ENCODE measurements at regions not wholly inside any gene's neighbourhood (a gene's known extent, or its start where the extent isn't known, plus 50 kb on each side); places are given as distances from the start of the nearest gene placed in this dataset.

DNA sequence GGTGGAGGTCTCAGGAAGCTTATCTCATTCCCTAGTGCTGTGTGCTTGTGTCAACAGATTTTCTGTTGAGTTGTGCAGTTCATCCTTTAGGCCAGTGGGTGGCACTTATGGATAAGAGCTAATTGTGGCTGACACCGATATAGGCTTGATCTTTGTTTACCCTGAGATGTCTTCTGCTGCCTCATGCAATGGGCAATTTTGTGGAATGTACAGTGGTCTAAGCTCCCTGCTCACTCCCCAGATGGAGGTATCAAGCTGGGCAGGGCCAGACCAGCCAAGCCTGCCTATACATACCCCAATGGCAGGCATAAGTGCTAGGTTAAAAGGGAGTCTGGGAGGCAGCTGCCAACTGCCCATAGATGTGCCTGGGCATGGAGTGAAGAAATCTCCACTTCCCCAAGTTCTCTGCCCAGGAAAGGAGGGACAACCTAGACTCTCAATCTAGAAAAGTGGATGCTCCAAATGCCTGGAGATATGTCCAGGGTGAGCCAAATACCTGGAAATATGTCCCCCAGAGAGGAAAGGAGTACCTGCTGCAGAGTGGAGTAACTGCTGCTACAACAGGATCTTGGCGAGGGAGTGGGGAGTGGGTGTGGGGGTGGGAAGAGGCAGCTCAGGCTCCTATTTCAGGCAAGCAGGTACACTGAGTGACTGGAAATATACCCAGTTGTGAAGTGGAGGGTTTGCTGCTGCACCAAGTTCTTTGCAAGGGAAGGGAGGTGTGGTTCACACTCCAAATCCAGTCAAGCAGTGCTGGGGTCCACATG, 53.2 kb upstream of the ARG1 start:
- H3K4ac ChIP-seq (ENCODE audit: low read depth, low read length): no peak overlapping the region
- no peak overlapping the region for H2AK9ac ChIP-seq (replicated peaks; ENCODE audit: low read depth, low read length, poor library complexity)
- no peaks in the 10 kb centered on the region for H3K9me3 ChIP-seq (ENCODE audit: control insufficient read depth, insufficient read depth, low read length)
- no peak overlapping the region for H3K56ac ChIP-seq (ENCODE audit: extremely low read depth, insufficient read depth, low read length)
- no peak overlapping the region for H3K9ac ChIP-seq (ENCODE audit: low read depth, low read length)
- 88% methylated on average over 1 of the region's 2 CpGs; no CpG with 5 or more reads in 1 of the 2 experiments for WGBS, 2 experiments (ENCODE audit: extremely low coverage in 2 of 2, insufficient read length in 1 of 2)
- CTCF ChIA-PET: interaction anchor here (0.6 to 2.0 kb wide), 7 partner anchors 9 to 182 kb away, joined by 3 to 7 read pairs (median 3); no protein-coding TSS in a partner anchor
- no peak overlapping the region for H2AK5ac ChIP-seq (ENCODE audit: low read depth, low read length)
- in situ Hi-C loops (cut with MboI; ENCODE audit: low sequenced_read_pairs) (no loop called here), dilution Hi-C loops (cut with HindIII; ENCODE audit: low sequenced_read_pairs, unreplicated experiment) (no loop called here), intact Hi-C loops (cut with micrococcal nuclease) (loop anchor here (1.0 kb wide), 1 partner anchor 108 kb away; the partner anchor contains the start of gene MED23)
- no peaks in the 10 kb centered on the region; the same call in 1 of the 2 replicates for H3K27me3 ChIP-seq (ENCODE audit: control insufficient read depth, insufficient read depth, low read length)
- ATAC-seq (ENCODE audit: low read depth) (peak; percentile 98), DNase-seq (peak; percentile 45)
- no peak overlapping the region for H4K8ac ChIP-seq (ENCODE audit: low read depth in 2 of 2, low read length in 2 of 2)
- no peaks in the 10 kb centered on the region for H3K36me3 ChIP-seq (ENCODE audit: control insufficient read depth, insufficient read depth, low read length)
- no peak overlapping the region for H3K4me2 ChIP-seq (ENCODE audit: low read depth, low read length)
- TF ChIP-seq MAZ (IDR thresholded peaks at IDR 0.05; ENCODE audit: borderline replicate concordance, low read depth, low read length) (no peak), RAD21 (IDR thresholded peaks at IDR 0.05; ENCODE audit: low read length) (peak; percentile 46), FOS (IDR thresholded peaks at IDR 0.05; ENCODE audit: low read depth, low read length) (no peak), NFE2L2 (IDR thresholded peaks at IDR 0.05; ENCODE audit: low read depth, low read length) (no peak), MAFK (IDR thresholded peaks at IDR 0.05; ENCODE audit: low read depth, low read length) (no peak), RCOR1 (IDR thresholded peaks at IDR 0.05; ENCODE audit: insufficient replicate concordance, low read length) (no peak), SMC3 (IDR thresholded peaks at IDR 0.05; ENCODE audit: low read depth, low read length) (peak; percentile 26; the same call in 1 of the 2 replicates), BHLHE40 (IDR thresholded peaks at IDR 0.05; ENCODE audit: low read depth, low read length) (no peak), RFX5 (IDR thresholded peaks at IDR 0.05; ENCODE audit: low read depth, low read length) (no peak), POLR2A (IDR thresholded peaks at IDR 0.05; ENCODE audit: low read depth, low read length) (no peak)
- TF ChIP-seq, protein P1, sequence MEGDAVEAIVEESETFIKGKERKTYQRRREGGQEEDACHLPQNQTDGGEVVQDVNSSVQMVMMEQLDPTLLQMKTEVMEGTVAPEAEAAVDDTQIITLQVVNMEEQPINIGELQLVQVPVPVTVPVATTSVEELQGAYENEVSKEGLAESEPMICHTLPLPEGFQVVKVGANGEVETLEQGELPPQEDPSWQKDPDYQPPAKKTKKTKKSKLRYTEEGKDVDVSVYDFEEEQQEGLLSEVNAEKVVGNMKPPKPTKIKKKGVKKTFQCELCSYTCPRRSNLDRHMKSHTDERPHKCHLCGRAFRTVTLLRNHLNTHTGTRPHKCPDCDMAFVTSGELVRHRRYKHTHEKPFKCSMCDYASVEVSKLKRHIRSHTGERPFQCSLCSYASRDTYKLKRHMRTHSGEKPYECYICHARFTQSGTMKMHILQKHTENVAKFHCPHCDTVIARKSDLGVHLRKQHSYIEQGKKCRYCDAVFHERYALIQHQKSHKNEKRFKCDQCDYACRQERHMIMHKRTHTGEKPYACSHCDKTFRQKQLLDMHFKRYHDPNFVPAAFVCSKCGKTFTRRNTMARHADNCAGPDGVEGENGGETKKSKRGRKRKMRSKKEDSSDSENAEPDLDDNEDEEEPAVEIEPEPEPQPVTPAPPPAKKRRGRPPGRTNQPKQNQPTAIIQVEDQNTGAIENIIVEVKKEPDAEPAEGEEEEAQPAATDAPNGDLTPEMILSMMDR (conservative IDR thresholded peaks at IDR 0.05; ENCODE audit: low read depth, low read length): peak; percentile 54
- H2BK15ac ChIP-seq (ENCODE audit: low read depth, low read length): no peak overlapping the region
- no TSS peak for BruUV-seq (replicated peaks)
- H3K27ac ChIP-seq (ENCODE audit: insufficient read depth, low read length): no peak overlapping the region
- H3K18ac ChIP-seq (ENCODE audit: low read depth, low read length): no peak overlapping the region
- H4K20me1 ChIP-seq (ENCODE audit: insufficient read depth, low read length): no peaks in the 10 kb centered on the region
- H2BK20ac ChIP-seq (ENCODE audit: low read depth, low read length): no peak overlapping the region
- no peaks in the 10 kb centered on the region for H3K9me1 ChIP-seq (ENCODE audit: insufficient read depth, low read length)
- no peak overlapping the region for H2AFZ ChIP-seq (replicated peaks; ENCODE audit: low read length, poor library complexity)
- no peak overlapping the region for H4K5ac ChIP-seq (ENCODE audit: low read depth, low read length)
- H3K23ac ChIP-seq (ENCODE audit: low read depth, low read length): no peak overlapping the region
- H3K4me1 ChIP-seq (ENCODE audit: control insufficient read depth, insufficient read depth, low read length): no peaks in the 10 kb centered on the region
- no peak overlapping the region for H3K14ac ChIP-seq (replicated peaks; ENCODE audit: low read depth, low read length)
- no peaks in the 10 kb centered on the region for H3K79me1 ChIP-seq (ENCODE audit: low read depth in 1 of 2, low read length in 2 of 2)
- H2BK5ac ChIP-seq (ENCODE audit: low read depth, low read length, poor library complexity, severe bottlenecking): no peak overlapping the region
- no peak overlapping the region for H3K4me3 ChIP-seq (ENCODE audit: insufficient read depth, low read depth, low read length)
- POLR2A ChIA-PET (ENCODE audit: unreplicated experiment): no interaction called here
- no peak overlapping the region for H2BK120ac ChIP-seq (ENCODE audit: low read depth, low read length)
- H4K91ac ChIP-seq (ENCODE audit: insufficient read depth, low read depth, low read length): no peak overlapping the region
